Astrocyte of the cerebellum (primary cell): ENCODE measurements at regions not wholly inside any gene's neighbourhood (a gene's known extent, or its start where the extent isn't known, plus 50 kb on each side); places are given as distances from the start of the nearest gene placed in this dataset.
"Not testable (repeated sequence)": the region's sequence is repeated elsewhere in the genome, so short reads cannot be mapped to it uniquely, and the experiment has no call there.

Experiments
- DNase-seq: peaks from one replicate; pipeline ENCODE4 v3.0.0-alpha.2; 2011; ENCODE audit warnings: low read depth
- H3K4me3 ChIP-seq: 2 replicates; pipeline ENCODE4 v1.5.1; 2011; ENCODE audit warnings: mild to moderate bottlenecking, low read depth, low read length, moderate library complexity
- in situ Hi-C: cut with HindIII; loops from 2 replicates; pipeline ENCODE4 v1.10.0; 2017; ENCODE audit warnings: low sequenced_read_pairs
- TF ChIP-seq, protein P1 (sequence below): IDR thresholded peaks from 2 replicates; pipeline ENCODE4 v1.5.1; 2012; ENCODE audit warnings: low read length, low read depth, moderate library complexity, mild to moderate bottlenecking; ENCODE audit errors: missing control alignments

DNA sequence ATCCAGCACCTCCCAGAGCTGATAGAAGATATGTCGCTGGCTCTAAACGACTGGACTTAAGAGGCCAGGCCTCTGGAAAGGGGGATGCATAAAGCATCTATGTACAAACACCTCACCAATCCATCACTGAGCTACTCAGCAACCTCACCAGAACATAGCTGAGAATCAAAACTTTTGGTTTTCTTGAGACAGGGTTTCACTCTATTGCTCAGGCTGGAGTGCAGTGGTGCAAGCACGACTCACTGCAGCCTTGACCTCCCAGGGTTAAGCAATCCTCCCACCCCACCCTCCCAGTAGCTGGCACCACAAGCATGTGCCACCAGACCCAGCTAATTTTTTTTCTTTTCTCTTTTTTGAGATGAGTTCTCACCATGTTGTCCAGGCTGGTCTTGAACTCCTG, 62.9 kb upstream of the MSH6 start:
- TF ChIP-seq, protein P1, sequence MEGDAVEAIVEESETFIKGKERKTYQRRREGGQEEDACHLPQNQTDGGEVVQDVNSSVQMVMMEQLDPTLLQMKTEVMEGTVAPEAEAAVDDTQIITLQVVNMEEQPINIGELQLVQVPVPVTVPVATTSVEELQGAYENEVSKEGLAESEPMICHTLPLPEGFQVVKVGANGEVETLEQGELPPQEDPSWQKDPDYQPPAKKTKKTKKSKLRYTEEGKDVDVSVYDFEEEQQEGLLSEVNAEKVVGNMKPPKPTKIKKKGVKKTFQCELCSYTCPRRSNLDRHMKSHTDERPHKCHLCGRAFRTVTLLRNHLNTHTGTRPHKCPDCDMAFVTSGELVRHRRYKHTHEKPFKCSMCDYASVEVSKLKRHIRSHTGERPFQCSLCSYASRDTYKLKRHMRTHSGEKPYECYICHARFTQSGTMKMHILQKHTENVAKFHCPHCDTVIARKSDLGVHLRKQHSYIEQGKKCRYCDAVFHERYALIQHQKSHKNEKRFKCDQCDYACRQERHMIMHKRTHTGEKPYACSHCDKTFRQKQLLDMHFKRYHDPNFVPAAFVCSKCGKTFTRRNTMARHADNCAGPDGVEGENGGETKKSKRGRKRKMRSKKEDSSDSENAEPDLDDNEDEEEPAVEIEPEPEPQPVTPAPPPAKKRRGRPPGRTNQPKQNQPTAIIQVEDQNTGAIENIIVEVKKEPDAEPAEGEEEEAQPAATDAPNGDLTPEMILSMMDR = no peak
- in situ Hi-C loops = no loop called here
- no peak overlapping the region for H3K4me3 ChIP-seq
- no peak for DNase-seq

DNA sequence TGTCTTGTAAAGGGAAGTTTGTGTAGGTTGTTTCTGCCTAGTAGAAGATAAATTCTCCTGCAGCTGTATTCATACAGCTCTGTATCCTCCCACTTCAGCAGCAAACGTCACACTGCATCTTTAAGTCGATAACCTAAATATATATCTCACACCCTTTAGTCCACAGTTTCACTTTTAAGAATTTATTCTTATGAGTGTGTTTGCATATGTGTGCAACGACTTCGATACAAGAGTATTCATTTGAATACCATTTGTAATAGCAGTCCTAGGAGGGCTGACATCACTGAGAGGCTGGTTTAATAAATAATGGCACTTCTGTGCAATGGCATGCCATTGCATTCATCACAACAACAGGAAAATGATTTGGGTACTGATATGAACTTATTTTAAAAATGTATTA, 63.8 kb upstream of the MSH6 start:
- in situ Hi-C loops = no loop called here

DNA sequence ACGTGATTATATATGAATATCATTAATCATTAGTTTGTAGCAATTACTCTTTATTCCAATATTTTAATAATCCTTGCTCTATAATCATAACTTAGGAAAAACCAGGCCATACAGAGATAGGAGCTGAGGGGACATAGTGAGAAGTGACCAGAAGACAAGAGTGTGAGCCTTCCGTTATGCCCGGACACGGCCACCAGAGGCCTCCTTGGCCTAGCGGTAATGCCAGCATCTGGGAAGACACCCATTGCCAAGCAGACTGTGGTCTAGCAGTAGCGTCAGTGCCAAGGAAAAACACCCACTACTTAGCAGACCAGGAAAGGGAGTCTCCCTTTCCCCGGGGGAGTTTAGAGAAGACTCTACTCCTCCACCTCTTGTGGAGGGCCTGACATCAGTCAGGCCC, 66.6 kb upstream of the MSH6 start:
- H3K4me3 ChIP-seq, in situ Hi-C loops, DNase-seq: not testable (repeated sequence)

More for the DNA sequence above, 63.8 kb upstream of the MSH6 start:
- TF ChIP-seq, protein P1 = no peak
- no peak for DNase-seq
- H3K4me3 ChIP-seq = no peak overlapping the region

GRCh38 chr2:47715552-47715951, 67.4 kb upstream of the MSH6 start:
- no peak for DNase-seq
- TF ChIP-seq, protein P1 = no peak
- in situ Hi-C loops = no loop called here
- no peak overlapping the region for H3K4me3 ChIP-seq

DNA sequence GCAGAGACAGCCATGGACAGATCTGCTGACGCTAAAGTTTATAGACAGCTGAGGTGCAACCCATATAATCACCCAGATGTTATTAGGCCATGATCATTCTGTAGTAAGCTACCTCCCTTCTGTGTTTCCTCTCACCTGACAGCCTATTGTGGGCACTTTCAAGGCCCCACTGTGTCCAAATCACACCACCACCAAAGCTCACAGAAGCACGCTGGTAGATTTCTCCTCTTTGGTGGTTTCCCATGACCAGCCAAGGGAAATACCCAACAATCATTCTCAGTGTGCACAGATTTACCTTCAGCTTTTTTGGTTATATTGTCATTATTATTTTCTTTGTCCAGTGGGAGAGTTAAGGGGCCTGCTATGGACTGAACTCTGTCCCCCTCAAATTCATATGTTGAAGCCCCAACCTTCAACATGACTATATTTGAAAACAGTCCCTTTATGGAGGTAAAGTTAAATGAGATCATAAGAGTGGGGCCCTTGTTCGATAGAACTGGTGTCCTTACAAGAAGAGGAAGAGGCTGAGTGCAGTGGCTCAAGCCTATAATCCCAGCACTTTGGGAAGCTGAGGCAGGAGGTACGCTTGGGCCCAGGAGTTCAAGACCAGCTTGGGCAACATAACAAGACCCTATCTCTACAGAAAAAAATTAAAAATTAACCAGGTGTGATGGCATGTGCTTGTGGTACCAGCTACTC, 74.0 kb upstream of the MSH6 start:
- TF ChIP-seq, protein P1 = no peak
- in situ Hi-C loops = no loop called here
- no peak overlapping the region for H3K4me3 ChIP-seq
- no peak for DNase-seq

DNA sequence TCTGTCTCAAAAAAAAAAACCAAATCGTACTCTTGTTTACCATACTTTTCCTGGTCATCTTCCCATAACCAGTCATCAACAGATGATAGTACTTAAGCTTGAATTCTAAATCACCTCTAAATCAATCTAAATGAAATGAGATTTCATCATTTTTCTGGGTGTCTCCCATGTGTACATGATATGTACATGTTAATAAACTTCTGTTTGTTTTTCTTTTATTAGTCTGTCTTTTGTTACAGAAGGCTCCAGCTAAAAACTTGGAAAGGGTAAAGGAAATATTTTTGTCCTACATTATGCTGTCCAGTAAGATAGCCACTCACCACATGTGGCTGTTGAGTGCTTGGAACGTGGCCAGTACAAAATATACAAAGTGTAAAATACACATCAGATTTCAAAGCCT, 78.7 kb upstream of the MSH6 start:
- in situ Hi-C loops = no loop called here
- DNase-seq = no peak
- H3K4me3 ChIP-seq = no peak overlapping the region
- TF ChIP-seq, protein P1 = no peak

GRCh38 chr2:47699533-47700215, 83.3 kb upstream of the MSH6 start:
- DNase-seq = no peak
- TF ChIP-seq, protein P1 = no peak
- in situ Hi-C loops = no loop called here
- H3K4me3 ChIP-seq = no peak overlapping the region

GRCh38 chr2:47698436-47698972, 84.4 kb upstream of the MSH6 start:
- H3K4me3 ChIP-seq, DNase-seq, in situ Hi-C loops: not testable (repeated sequence)

GRCh38 chr2:47697681-47698435, 85.1 kb upstream of the MSH6 start:
- in situ Hi-C loops, H3K4me3 ChIP-seq, DNase-seq: not testable (repeated sequence)
